ENCODE measurements at regions not wholly inside any gene's neighbourhood (a gene's known extent, or its start where the extent isn't known, plus 50 kb on each side); places are given as distances from the start of the nearest gene placed in this dataset.

GRCh38 chr1:199163267-199163666, 524.4 kb downstream of the PTPRC start:
- Mint-ChIP-seq H3K27me3 (peaks cover 0 to 2% of the 10 kb centered on the region in 2 donors), H3K4me3 (no peak overlapping the region), H3K4me1 (peaks cover 15 to 31% (median 26%) of the 10 kb centered on the region in 4 donors), H3K9me3 (peaks cover 0 to 6% (median 0%) of the 10 kb centered on the region in 8 donors), H3K36me3 (no peaks in the 10 kb centered on the region), H3K27ac (peak overlapping the region in 1 of 7 donors; percentile 59)
- ChIA-PET POLR2A (ENCODE audit: partially characterized antibody) (no interaction called here), CTCF (ENCODE audit: partially characterized antibody) (no interaction called here)
- Histone ChIP-seq H3K27me3 (ENCODE audit: insufficient read depth, low read length) (no peaks in the 10 kb centered on the region), H3K27ac (ENCODE audit: low read depth, low read length) (no peak overlapping the region), H3K4me1 (ENCODE audit: insufficient read depth, low read length) (peaks cover 22% of the 10 kb centered on the region), H3K9me3 (ENCODE audit: control insufficient read depth in 1 of 2, low read length in 2 of 2) (no peaks in the 10 kb centered on the region), H3K36me3 (ENCODE audit: insufficient read depth, low read length) (no peaks in the 10 kb centered on the region), H3K4me3 (ENCODE audit: low read length in 2 of 2) (no peak overlapping the region)
- no peak for DNase-seq
- intact Hi-C loops (cut with micrococcal nuclease) = no loop called here

- H3K36me3 ChIP-seq (ENCODE audit: insufficient read depth, low read length) = no peaks in the 10 kb centered on the region
- no peaks in the 10 kb centered on the region for H3K36me3 Mint-ChIP-seq
- CTCF ChIA-PET (ENCODE audit: partially characterized antibody) = no interaction called here
- peaks cover 0 to 2% of the 10 kb centered on the region in 2 donors for H3K27me3 Mint-ChIP-seq
- H3K9me3 ChIP-seq (ENCODE audit: control insufficient read depth in 1 of 2, low read length in 2 of 2) = no peaks in the 10 kb centered on the region
- no peak for DNase-seq
- H3K27ac ChIP-seq (ENCODE audit: low read depth, low read length) = no peak overlapping the region
- H3K9me3 Mint-ChIP-seq = peaks cover 0 to 6% (median 0%) of the 10 kb centered on the region in 8 donors
- H3K4me1 Mint-ChIP-seq = peaks cover 18 to 35% (median 29%) of the 10 kb centered on the region in 4 donors
- no peaks in the 10 kb centered on the region for H3K27me3 ChIP-seq (ENCODE audit: insufficient read depth, low read length)
- peaks cover 26% of the 10 kb centered on the region for H3K4me1 ChIP-seq (ENCODE audit: insufficient read depth, low read length)
- H3K4me3 Mint-ChIP-seq = no peak overlapping the region
- peak overlapping the region in 1 of 7 donors; percentile 19 for H3K27ac Mint-ChIP-seq
- POLR2A ChIA-PET (ENCODE audit: partially characterized antibody) = no interaction called here
- no peak overlapping the region for H3K4me3 ChIP-seq (ENCODE audit: low read length in 2 of 2)
- intact Hi-C loops (cut with micrococcal nuclease) = no loop called here
Observed at GRCh38 chr1:199163670-199164069, 524.8 kb downstream of the PTPRC start.

DNA sequence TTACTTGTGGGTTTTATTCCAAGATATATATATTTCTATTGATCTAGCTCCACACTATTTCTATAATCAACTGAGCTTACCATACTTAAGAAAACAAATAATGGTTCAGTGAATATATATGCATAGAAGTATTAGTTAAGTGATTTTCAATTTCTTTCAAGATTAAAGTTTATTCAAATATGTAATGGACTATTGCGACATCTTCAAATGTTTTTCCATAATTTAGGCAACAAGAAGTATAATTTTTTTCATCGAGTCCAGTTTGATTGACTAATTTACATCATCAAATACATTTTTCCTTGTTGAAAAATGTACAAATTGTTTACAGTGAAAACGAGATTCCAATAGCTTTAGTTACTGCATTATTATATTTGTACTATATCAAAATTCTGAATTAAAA, 528.6 kb downstream of the PTPRC start:
- peak overlapping the region in 1 of 7 donors; percentile 25 for H3K27ac Mint-ChIP-seq
- no peak overlapping the region for H3K4me3 Mint-ChIP-seq
- Histone ChIP-seq H3K36me3 (ENCODE audit: insufficient read depth, low read length) (no peaks in the 10 kb centered on the region), H3K4me1 (ENCODE audit: insufficient read depth, low read length) (peaks cover 54% of the 10 kb centered on the region), H3K27me3 (ENCODE audit: insufficient read depth, low read length) (no peaks in the 10 kb centered on the region), H3K9me3 (ENCODE audit: control insufficient read depth in 1 of 2, low read length in 2 of 2) (no peaks in the 10 kb centered on the region), H3K27ac (ENCODE audit: low read depth, low read length) (no peak overlapping the region), H3K4me3 (ENCODE audit: low read length in 2 of 2) (no peak overlapping the region)
- no peaks in the 10 kb centered on the region for H3K36me3 Mint-ChIP-seq
- intact Hi-C loops (cut with micrococcal nuclease) = no loop called here
- CTCF ChIA-PET (ENCODE audit: partially characterized antibody) = no interaction called here
- H3K4me1 Mint-ChIP-seq = peaks cover 36 to 51% (median 44%) of the 10 kb centered on the region in 4 donors
- H3K9me3 Mint-ChIP-seq = no peaks in the 10 kb centered on the region
- POLR2A ChIA-PET (ENCODE audit: partially characterized antibody) = no interaction called here
- no peaks in the 10 kb centered on the region for H3K27me3 Mint-ChIP-seq
- DNase-seq = no peak

DNA sequence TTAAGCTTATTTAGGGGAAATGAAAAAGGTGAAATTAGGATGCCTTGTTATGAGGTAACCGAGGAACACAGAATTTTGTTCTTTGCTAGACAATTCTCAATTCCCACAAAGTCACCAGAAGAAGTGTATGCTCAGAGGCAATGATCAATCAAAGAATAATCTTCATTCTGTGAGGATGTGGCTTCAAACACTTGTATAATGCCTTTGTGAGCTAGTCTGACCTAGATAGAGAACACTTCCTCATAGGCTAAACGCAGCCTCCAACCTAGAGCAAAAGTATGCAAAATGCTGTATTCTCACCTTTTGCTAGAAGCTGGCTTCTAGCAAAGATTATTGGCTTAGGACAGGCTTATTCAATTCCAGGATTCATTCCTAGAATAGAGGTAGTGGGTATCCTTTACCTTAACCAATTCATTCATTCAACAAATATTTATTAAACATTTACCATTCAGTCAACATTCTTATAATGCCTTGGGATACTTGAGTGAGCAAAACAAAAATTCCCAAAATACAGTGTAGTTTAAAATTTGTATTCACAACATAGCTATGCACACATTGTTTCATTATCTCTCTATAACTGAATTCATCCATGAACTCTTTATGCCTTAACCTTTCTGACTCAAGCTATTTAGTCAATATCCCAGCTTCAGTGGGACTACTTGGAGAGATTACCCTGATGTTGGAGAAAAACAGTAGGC, 530.2 kb downstream of the PTPRC start:
- Histone ChIP-seq H3K9me3 (ENCODE audit: control insufficient read depth in 1 of 2, low read length in 2 of 2) (no peaks in the 10 kb centered on the region), H3K27ac (ENCODE audit: low read depth, low read length) (peak overlapping the region; percentile 5), H3K4me3 (ENCODE audit: low read length in 2 of 2) (no peak overlapping the region), H3K27me3 (ENCODE audit: insufficient read depth, low read length) (no peaks in the 10 kb centered on the region), H3K4me1 (ENCODE audit: insufficient read depth, low read length) (peaks cover 57% of the 10 kb centered on the region), H3K36me3 (ENCODE audit: insufficient read depth, low read length) (no peaks in the 10 kb centered on the region)
- Mint-ChIP-seq H3K27me3 (no peaks in the 10 kb centered on the region), H3K36me3 (no peaks in the 10 kb centered on the region), H3K27ac (peak overlapping the region; percentile 33 to 91 (median 62)), H3K4me1 (peaks cover 40 to 54% (median 47%) of the 10 kb centered on the region in 4 donors), H3K9me3 (no peaks in the 10 kb centered on the region), H3K4me3 (peak overlapping the region in 6 of 8 donors; percentile 3 to 65 (median 54))
- intact Hi-C loops (cut with micrococcal nuclease) = no loop called here
- POLR2A ChIA-PET (ENCODE audit: partially characterized antibody) = interaction anchor here (0.9 kb wide), 1 partner anchor 234 kb away, joined by 3 read pairs; no protein-coding TSS in a partner anchor
- CTCF ChIA-PET (ENCODE audit: partially characterized antibody) = interaction anchor here (1.4 to 1.6 kb wide), 2 partner anchors 56 to 75 kb away, joined by 3 to 4 read pairs; no protein-coding TSS in a partner anchor
- DNase-seq = peak in 4 of 5 donors; percentile 33 to 56 (median 44)

DNA sequence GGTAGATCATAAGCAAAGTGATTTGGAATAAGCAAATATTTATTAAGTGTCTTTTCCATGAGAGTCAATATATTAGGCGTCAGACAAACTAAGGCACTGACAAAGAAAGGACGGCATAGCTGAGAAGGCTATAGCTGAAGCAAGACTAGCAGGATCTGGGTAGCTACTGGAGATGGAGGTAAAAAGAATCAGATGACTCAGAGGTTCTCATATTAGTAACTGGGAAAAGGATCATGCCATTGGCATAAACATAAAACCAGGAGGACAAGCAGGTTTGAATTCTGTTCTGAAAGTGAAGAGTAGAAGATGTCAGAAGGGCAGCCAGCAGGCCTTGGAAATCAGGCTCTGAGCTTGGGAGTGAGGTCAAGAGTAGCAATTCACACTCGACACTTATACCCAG, 531.9 kb downstream of the PTPRC start:
- Mint-ChIP-seq H3K4me1 (peaks cover 48 to 63% (median 56%) of the 10 kb centered on the region in 4 donors), H3K4me3 (peak overlapping the region in 1 of 8 donors; percentile 12), H3K9me3 (no peaks in the 10 kb centered on the region), H3K27ac (peak overlapping the region in 3 of 7 donors; percentile 26 to 36 (median 32)), H3K36me3 (no peaks in the 10 kb centered on the region), H3K27me3 (no peaks in the 10 kb centered on the region)
- POLR2A ChIA-PET (ENCODE audit: partially characterized antibody) = no interaction called here
- CTCF ChIA-PET (ENCODE audit: partially characterized antibody) = interaction anchor here (0.7 kb wide), 1 partner anchor 366 kb away, joined by 3 read pairs; no protein-coding TSS in a partner anchor
- Histone ChIP-seq H3K36me3 (ENCODE audit: insufficient read depth, low read length) (no peaks in the 10 kb centered on the region), H3K4me3 (ENCODE audit: low read length in 2 of 2) (no peak overlapping the region), H3K9me3 (ENCODE audit: control insufficient read depth in 1 of 2, low read length in 2 of 2) (no peaks in the 10 kb centered on the region), H3K4me1 (ENCODE audit: insufficient read depth, low read length) (peaks cover 64% of the 10 kb centered on the region), H3K27ac (ENCODE audit: low read depth, low read length) (no peak overlapping the region), H3K27me3 (ENCODE audit: insufficient read depth, low read length) (no peaks in the 10 kb centered on the region)
- no peak for DNase-seq
- intact Hi-C loops (cut with micrococcal nuclease) = no loop called here

DNA sequence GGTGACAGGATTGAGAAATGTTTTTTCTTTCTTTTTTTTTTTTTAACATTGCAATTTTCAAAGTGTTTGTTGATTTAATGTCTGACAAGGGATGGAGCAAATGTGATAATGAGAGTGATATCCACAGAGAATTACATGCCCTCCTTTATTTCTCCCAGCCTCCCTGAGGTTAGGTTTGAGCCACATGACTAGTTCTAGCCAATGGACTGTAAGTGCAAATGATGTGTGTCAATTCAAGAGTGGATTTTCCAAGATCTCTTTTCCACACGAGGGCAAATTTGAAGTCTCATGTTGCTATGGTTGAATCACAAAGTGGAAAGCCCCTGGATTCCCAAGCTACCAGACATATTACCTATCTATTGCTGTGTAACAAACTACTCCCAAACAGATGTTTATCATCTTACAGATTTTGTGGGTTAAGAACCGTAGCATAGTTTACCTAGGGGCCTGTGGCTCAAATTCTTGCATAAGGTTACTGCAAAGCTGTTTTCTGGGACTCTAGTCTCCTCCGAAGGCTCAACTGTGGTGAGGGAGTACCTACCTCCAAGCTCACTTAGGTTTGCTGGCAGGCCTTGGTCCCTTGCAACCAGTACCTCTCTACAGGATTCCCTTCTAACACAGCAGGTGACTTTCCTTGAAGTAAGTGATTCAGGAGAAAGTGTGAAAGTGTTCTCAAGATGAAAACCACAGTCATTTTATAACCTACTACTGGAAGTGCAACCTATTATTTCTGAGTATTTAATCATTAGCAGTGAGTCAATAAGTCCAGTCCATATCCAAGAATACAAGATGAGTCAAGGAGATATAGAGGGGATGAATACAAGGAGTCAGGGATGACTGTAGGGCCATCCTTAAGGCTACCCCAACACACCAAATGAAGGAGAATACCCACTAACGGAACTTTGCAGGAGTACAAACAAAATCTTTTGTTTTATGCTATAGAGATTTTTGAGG, 533.6 kb downstream of the PTPRC start:
- H3K36me3 Mint-ChIP-seq = no peaks in the 10 kb centered on the region
- H3K4me3 Mint-ChIP-seq = peak overlapping the region in 5 of 8 donors; percentile 12 to 49 (median 39)
- H3K27ac Mint-ChIP-seq = peak overlapping the region; percentile 76 to 91 (median 85)
- H3K27ac ChIP-seq (ENCODE audit: low read depth, low read length) = peak overlapping the region; percentile 29
- no peak overlapping the region for H3K4me3 ChIP-seq (ENCODE audit: low read length in 2 of 2)
- H3K36me3 ChIP-seq (ENCODE audit: insufficient read depth, low read length) = no peaks in the 10 kb centered on the region
- H3K9me3 ChIP-seq (ENCODE audit: control insufficient read depth in 1 of 2, low read length in 2 of 2) = no peaks in the 10 kb centered on the region
- peaks cover 48 to 63% (median 56%) of the 10 kb centered on the region in 4 donors for H3K4me1 Mint-ChIP-seq
- H3K27me3 Mint-ChIP-seq = no peaks in the 10 kb centered on the region
- no peaks in the 10 kb centered on the region for H3K27me3 ChIP-seq (ENCODE audit: insufficient read depth, low read length)
- POLR2A ChIA-PET (ENCODE audit: partially characterized antibody) = no interaction called here
- intact Hi-C loops (cut with micrococcal nuclease) = no loop called here
- no peaks in the 10 kb centered on the region for H3K9me3 Mint-ChIP-seq
- CTCF ChIA-PET (ENCODE audit: partially characterized antibody) = no interaction called here
- DNase-seq = peak in 2 of 5 donors; percentile 11 to 38
- H3K4me1 ChIP-seq (ENCODE audit: insufficient read depth, low read length) = peaks cover 64% of the 10 kb centered on the region

DNA sequence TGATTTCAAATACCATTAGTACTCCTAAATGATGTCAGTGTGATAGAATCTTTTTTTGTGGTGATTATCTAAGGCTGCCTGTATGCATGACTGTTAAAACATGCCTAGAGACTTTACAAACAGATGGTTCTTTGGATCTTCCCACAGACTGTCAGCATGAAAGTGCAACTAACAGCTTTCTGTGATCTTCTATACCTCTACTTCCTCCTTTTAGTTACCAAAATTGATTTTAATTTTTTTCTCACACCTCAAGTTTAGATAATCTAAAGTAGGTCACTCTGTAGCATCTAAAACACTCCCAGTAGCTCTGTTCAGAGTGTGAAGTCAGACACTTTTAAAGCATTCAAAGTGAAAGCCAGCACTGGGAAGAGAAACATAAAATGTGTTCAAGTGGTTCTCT, 534.5 kb downstream of the PTPRC start:
- Mint-ChIP-seq H3K4me1 (peaks cover 48 to 59% (median 54%) of the 10 kb centered on the region in 4 donors), H3K4me3 (peak overlapping the region in 5 of 8 donors; percentile 32 to 61 (median 45)), H3K27ac (peak overlapping the region in 6 of 7 donors; percentile 68 to 91 (median 81)), H3K36me3 (no peaks in the 10 kb centered on the region), H3K27me3 (no peaks in the 10 kb centered on the region), H3K9me3 (no peaks in the 10 kb centered on the region)
- Histone ChIP-seq H3K36me3 (ENCODE audit: insufficient read depth, low read length) (no peaks in the 10 kb centered on the region), H3K27ac (ENCODE audit: low read depth, low read length) (peak overlapping the region; percentile 29), H3K27me3 (ENCODE audit: insufficient read depth, low read length) (no peaks in the 10 kb centered on the region), H3K9me3 (ENCODE audit: control insufficient read depth in 1 of 2, low read length in 2 of 2) (no peaks in the 10 kb centered on the region), H3K4me1 (ENCODE audit: insufficient read depth, low read length) (peaks cover 59% of the 10 kb centered on the region), H3K4me3 (ENCODE audit: low read length in 2 of 2) (no peak overlapping the region)
- ChIA-PET POLR2A (ENCODE audit: partially characterized antibody) (interaction anchor here (1.0 kb wide), 1 partner anchor 236 kb away, joined by 3 read pairs; no protein-coding TSS in a partner anchor), CTCF (ENCODE audit: partially characterized antibody) (no interaction called here)
- intact Hi-C loops (cut with micrococcal nuclease) = no loop called here
- peak; percentile 51 to 81 (median 68) for DNase-seq
